ENCODE measurements at regions not wholly inside any gene's neighbourhood (a gene's known extent, or its start where the extent isn't known, plus 50 kb on each side); places are given as distances from the start of the nearest gene placed in this dataset.

DNA sequence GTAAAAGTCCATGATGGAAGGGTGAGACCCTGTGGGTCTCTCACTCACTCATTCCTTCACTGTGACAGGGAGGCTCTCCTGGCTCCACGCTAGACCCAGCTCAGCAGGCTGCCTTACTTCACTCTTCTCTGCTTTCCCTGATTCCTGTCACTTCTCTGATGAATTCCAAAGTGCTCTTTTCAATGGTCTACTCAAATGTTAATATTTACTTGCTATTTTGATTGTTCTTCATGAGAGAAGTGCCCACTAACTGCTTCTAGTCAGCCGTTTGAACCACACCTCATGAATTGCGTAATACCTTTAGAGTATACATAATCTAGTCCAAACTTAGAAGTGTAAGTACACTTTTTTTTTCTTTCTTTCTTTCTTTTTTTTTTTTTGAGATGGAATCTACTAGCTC is 1350.2 kb upstream of the RAG2 start:
- H3K27ac ChIP-seq = no peak overlapping the region
- H3K9me3 ChIP-seq = peaks cover 0 to 39% (median 9%) of the 10 kb centered on the region in 11 donors
- no peaks in the 10 kb centered on the region for H3K27me3 ChIP-seq
- intact Hi-C loops (cut with DNase I) = loop anchor here in 5 of 10 donors (5.0 to 10.0 kb wide), 4 partner anchors 77 to 847 kb away; no protein-coding TSS in a partner anchor
- no peaks in the 10 kb centered on the region for H3K4me1 ChIP-seq
- no peak for DNase-seq
- H3K36me3 ChIP-seq = no peaks in the 10 kb centered on the region
- no peak overlapping the region for H3K4me3 ChIP-seq
- no peak for ATAC-seq
- TF ChIP-seq, protein P1, sequence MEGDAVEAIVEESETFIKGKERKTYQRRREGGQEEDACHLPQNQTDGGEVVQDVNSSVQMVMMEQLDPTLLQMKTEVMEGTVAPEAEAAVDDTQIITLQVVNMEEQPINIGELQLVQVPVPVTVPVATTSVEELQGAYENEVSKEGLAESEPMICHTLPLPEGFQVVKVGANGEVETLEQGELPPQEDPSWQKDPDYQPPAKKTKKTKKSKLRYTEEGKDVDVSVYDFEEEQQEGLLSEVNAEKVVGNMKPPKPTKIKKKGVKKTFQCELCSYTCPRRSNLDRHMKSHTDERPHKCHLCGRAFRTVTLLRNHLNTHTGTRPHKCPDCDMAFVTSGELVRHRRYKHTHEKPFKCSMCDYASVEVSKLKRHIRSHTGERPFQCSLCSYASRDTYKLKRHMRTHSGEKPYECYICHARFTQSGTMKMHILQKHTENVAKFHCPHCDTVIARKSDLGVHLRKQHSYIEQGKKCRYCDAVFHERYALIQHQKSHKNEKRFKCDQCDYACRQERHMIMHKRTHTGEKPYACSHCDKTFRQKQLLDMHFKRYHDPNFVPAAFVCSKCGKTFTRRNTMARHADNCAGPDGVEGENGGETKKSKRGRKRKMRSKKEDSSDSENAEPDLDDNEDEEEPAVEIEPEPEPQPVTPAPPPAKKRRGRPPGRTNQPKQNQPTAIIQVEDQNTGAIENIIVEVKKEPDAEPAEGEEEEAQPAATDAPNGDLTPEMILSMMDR (IDR thresholded peaks at IDR 0.05) = no peak
- WGBS, 2 donors = 81 to 86% methylated on average over 3 of the region's 3 CpGs

DNA sequence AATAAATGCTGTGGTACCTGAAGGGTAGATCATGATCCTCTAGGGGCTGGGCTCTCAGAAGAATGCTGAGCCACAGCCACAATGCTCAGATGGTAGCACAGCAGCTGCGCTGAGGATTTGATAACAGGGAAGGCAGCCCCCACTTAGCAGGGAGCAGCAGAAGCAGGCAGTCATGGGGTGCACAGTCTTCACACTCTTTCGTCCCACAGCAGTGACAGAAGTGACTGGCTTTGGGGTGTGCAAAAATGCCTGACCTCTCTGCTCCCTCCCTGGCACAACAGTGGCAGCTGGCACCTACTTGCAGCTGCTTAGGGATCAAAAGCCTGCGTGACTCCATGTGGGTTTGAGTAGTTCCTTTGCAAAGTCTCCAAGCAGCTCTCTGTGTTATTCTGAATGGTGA is 1349.8 kb upstream of the RAG2 start:
- no peak overlapping the region for H3K27ac ChIP-seq
- no peaks in the 10 kb centered on the region for H3K4me1 ChIP-seq
- no peaks in the 10 kb centered on the region for H3K36me3 ChIP-seq
- no peak overlapping the region for H3K4me3 ChIP-seq
- intact Hi-C loops (cut with DNase I) = loop anchor here in 5 of 10 donors (5.0 to 10.0 kb wide), 4 partner anchors 77 to 847 kb away; no protein-coding TSS in a partner anchor
- no peak for ATAC-seq
- H3K27me3 ChIP-seq = no peaks in the 10 kb centered on the region
- TF ChIP-seq, protein P1 (IDR thresholded peaks at IDR 0.05) = no peak
- DNase-seq = no peak
- 66 to 81% methylated on average over 3 of the region's 3 CpGs for WGBS, 2 donors
- peaks cover 0 to 43% (median 9%) of the 10 kb centered on the region in 11 donors for H3K9me3 ChIP-seq

DNA sequence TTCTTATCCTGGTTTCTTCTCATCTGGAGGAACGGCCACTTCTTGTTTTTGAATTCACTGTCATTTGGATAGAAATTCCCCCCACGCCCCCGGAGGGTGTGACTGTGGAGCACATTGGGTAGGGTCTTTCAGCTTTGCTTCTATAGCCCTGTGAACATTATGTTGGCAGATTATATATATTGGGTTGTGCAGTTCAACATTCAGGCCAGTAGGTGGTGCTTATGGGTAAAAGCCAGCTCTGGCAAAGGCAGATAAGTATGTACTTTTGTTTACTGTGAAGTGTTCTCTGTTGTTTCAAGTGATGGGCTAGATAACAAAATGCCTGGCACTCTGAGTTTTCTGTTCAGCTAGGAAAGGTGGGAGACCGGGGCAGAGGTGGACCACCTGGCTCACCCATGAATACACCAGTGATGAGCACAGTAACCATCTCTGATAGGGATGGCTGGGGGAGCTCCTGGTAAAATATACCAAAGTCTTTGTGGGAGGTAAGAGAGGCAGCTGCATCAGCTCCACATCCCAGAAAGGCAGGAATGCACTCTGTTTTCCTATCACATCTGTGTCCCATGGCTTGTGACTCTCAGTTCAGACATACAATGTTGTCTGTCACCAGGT is 1348.2 kb upstream of the RAG2 start:
- TF ChIP-seq, protein P1 (IDR thresholded peaks at IDR 0.05) = peak; percentile 18 to 64 (median 56)
- peaks cover 0 to 47% (median 9%) of the 10 kb centered on the region in 11 donors for H3K9me3 ChIP-seq
- 54 to 55% methylated on average over 4 of the region's 4 CpGs for WGBS, 2 donors

DNA sequence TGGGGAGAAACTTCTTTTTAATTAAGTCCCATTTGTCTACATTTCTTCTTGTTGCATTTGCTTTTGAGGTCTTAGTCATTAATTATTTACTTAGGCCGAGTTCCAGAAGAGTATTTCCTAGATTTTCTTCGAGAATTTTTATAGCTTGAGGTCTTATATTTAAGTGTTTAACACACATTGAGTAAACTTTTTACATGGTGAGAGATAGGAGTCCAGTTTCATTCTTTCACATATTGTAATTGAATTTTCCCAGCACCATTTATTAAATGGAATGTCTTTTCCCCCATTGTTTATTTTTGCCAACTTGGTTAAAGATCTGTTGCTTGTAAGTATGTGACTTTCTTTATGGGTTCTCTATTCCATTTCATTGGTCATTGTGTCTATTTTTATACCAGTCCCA is 1344.0 kb upstream of the RAG2 start:
- Histone ChIP-seq H3K27me3 (no peaks in the 10 kb centered on the region), H3K4me1 (no peaks in the 10 kb centered on the region), H3K4me3 (no peak overlapping the region), H3K27ac (no peak overlapping the region), H3K9me3 (peaks cover 0 to 45% (median 9%) of the 10 kb centered on the region in 11 donors), H3K36me3 (no peaks in the 10 kb centered on the region)
- intact Hi-C loops (cut with DNase I) = loop anchor here in 3 of 10 donors (10.0 kb wide), 3 partner anchors 83 to 853 kb away; no protein-coding TSS in a partner anchor
- ATAC-seq = no peak
- WGBS, 2 donors = 66 to 67% methylated on average over 2 of the region's 2 CpGs
- no peak for DNase-seq
- TF ChIP-seq, protein P1 (IDR thresholded peaks at IDR 0.05) = no peak

More for the DNA sequence above, 1348.2 kb upstream of the RAG2 start:
- H3K4me3 ChIP-seq = no peak overlapping the region
- intact Hi-C loops (cut with DNase I) = loop anchor here in 5 of 10 donors (5.0 to 10.0 kb wide), 4 partner anchors 79 to 849 kb away; no protein-coding TSS in a partner anchor
- no peaks in the 10 kb centered on the region for H3K27me3 ChIP-seq
- H3K36me3 ChIP-seq = no peaks in the 10 kb centered on the region
- H3K4me1 ChIP-seq = no peaks in the 10 kb centered on the region
- ATAC-seq (peak in 1 of 8 donors; percentile 12), DNase-seq (no peak)
- no peak overlapping the region for H3K27ac ChIP-seq

Data from heart right ventricle (tissue), 16 donors.